GM23248 (cell line): ENCODE measurements at regions not wholly inside any gene's neighbourhood (a gene's known extent, or its start where the extent isn't known, plus 50 kb on each side); places are given as distances from the start of the nearest gene placed in this dataset.

Source experiments
- DNase-seq: peaks from one replicate; pipeline ENCODE4 v3.0.0-alpha.2; 2015
- H2AFZ ChIP-seq: fragments of 200-600 bp; sonication (generic); 2 replicates; pipeline ENCODE4 v1.6.1; 2016; ENCODE audit warnings: antibody characterized with exemption
- H3F3A ChIP-seq: fragments of 200-600 bp; sonication (generic); 2 replicates; pipeline ENCODE4 v1.6.1; 2016; ENCODE audit warnings: mild to moderate bottlenecking, antibody characterized with exemption, mixed run types; ENCODE audit not compliant: insufficient read depth
- H3K27ac ChIP-seq: fragments of 200-600 bp; sonication (generic); 2 replicates; pipeline ENCODE4 v1.5.1; 2016; ENCODE audit warnings: mild to moderate bottlenecking
- H3K27me3 ChIP-seq: fragments of 200-600 bp; sonication (generic); replicated peaks from 2 replicates; pipeline ENCODE4 v1.6.1; 2016; ENCODE audit warnings: mild to moderate bottlenecking; ENCODE audit not compliant: insufficient read depth
- H3K36me3 ChIP-seq: fragments of 200-600 bp; sonication (generic); 2 replicates; pipeline ENCODE4 v1.6.1; 2016; ENCODE audit warnings: low read depth, mild to moderate bottlenecking
- H3K4me1 ChIP-seq: fragments of 200-600 bp; sonication (generic); 2 replicates; pipeline ENCODE4 v1.6.1; 2016; ENCODE audit warnings: mild to moderate bottlenecking; ENCODE audit not compliant: insufficient read depth
- H3K4me2 ChIP-seq: fragments of 200-600 bp; sonication (generic); one replicate; pipeline ENCODE4 v1.6.1; 2016; ENCODE audit warnings: mild to moderate bottlenecking; ENCODE audit not compliant: unreplicated experiment
- H3K4me3 ChIP-seq: fragments of 200-600 bp; sonication (generic); 2 replicates; pipeline ENCODE4 v1.5.1; 2016; ENCODE audit warnings: mild to moderate bottlenecking
- H3K79me2 ChIP-seq: fragments of 200-600 bp; sonication (generic); 2 replicates; pipeline ENCODE4 v1.6.1; 2016; ENCODE audit warnings: mild to moderate bottlenecking; ENCODE audit not compliant: insufficient read depth
- H3K9ac ChIP-seq: fragments of 200-600 bp; sonication (generic); 2 replicates; pipeline ENCODE4 v1.6.1; 2016; ENCODE audit warnings: mild to moderate bottlenecking
- H3K9me2 ChIP-seq: fragments of 200-600 bp; sonication (generic); 2 replicates; pipeline ENCODE4 v1.6.1; 2016; ENCODE audit warnings: mixed run types, mild to moderate bottlenecking, moderate library complexity; ENCODE audit not compliant: insufficient read depth
- H3K9me3 ChIP-seq: fragments of 200-600 bp; sonication (generic); one replicate; pipeline ENCODE4 v1.6.1; 2017; ENCODE audit warnings: low read depth
- H4K20me1 ChIP-seq: fragments of 200-600 bp; sonication (generic); 2 replicates; pipeline ENCODE4 v1.6.0; 2016; ENCODE audit not compliant: insufficient read depth
- EZH2 ChIP-seq: fragments of 200-600 bp; sonication (generic); IDR thresholded peaks from 2 replicates; pipeline ENCODE4 v1.6.1; 2018; ENCODE audit warnings: antibody characterized with exemption, mild to moderate bottlenecking; ENCODE audit not compliant: insufficient read depth, poor library complexity, severe bottlenecking
- EZH2phosphoT487 ChIP-seq: fragments of 200-600 bp; sonication (generic); IDR thresholded peaks from 2 replicates; pipeline ENCODE4 v1.6.1; 2018; ENCODE audit warnings: antibody characterized with exemption, moderate library complexity, mild to moderate bottlenecking, low read depth; ENCODE audit not compliant: insufficient read depth
- WGBS, 2 experiments: methylation state at CpG; one replicate each; pipeline ENCODE4 v1.1.6; 2015 to 2017; ENCODE audit warnings: low lambda C conversion rate in 2 of 2, low coverage in 1 of 2; ENCODE audit errors: missing lambda C conversion rate in 2 of 2; 5-methylcytosine and 5-hydroxymethylcytosine counted together
- in situ Hi-C: fragments of 300-500 bp; cut with MboI; formaldehyde crosslinking; loops from 2 replicates; pipeline ENCODE4 v1.15.0; 2020

DNA sequence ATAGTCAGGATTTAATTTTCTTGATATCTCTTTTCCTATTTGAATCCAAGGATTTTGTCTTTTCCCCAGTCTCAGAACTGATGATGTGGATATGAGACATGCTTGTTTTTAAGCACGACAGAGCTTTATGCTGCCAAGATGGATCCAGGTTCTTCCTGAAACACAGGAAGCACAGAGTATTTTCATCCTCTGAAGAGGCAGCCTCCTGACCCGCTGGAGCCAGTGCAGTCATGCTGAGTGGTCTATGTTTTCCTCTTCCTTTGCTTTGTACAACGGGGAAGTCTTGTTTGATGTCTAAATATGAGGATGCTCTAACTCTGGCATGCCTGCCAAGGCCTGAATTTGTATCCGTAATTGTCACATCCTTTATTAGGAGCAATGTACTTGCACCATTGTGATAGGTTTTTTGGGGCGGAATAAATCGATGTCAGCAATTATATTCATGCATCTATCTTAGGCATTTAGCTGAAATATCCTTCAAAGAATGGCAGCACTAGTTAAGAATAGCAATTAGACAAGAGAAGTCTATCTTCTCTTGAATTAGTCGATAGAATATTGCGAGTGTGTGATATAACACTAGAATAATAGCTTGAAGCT, 407.1 kb upstream of the JAG1 start:
- H3K4me3 ChIP-seq: no peak overlapping the region
- H2AFZ ChIP-seq: no peak overlapping the region
- DNase-seq: no peak
- H3K9me3 ChIP-seq: no peaks in the 10 kb centered on the region
- no peak for TF ChIP-seq EZH2
- no peak for TF ChIP-seq EZH2phosphoT487
- no peaks in the 10 kb centered on the region for H3F3A ChIP-seq
- no peaks in the 10 kb centered on the region for H4K20me1 ChIP-seq
- no peaks in the 10 kb centered on the region for H3K4me1 ChIP-seq
- no peak overlapping the region for H3K9ac ChIP-seq
- WGBS, 2 experiments: 79 to 83% methylated on average over 8 of the region's 8 CpGs
- H3K27me3 ChIP-seq: no peaks in the 10 kb centered on the region
- no peak overlapping the region for H3K27ac ChIP-seq
- in situ Hi-C loops: loop anchor here (25.0 kb wide), 1 partner anchor 456 kb away; no protein-coding TSS in a partner anchor
- H3K36me3 ChIP-seq: no peaks in the 10 kb centered on the region
- peaks cover 9% of the 10 kb centered on the region; the same call in 1 of the 2 replicates for H3K9me2 ChIP-seq
- no peak overlapping the region for H3K4me2 ChIP-seq
- no peaks in the 10 kb centered on the region for H3K79me2 ChIP-seq

DNA sequence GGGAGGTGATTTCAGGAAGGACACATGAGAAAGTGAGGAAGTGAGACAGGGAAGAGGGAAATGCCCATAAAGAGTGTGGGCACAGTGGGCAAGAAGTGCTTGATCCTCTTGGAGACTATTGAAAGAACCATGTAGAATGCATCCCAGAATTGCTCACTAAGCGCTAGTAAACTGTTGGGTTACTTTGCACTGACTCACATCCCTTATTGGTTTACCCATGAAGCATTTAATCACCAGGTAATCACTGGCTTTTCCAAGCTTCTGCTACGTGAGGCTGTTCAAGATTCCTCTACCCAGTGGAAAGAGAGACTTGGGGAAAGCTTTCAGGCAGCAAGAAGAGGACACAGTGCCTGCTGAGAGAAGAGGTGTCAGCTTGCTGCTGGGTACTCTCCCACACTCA, 410.0 kb upstream of the JAG1 start:
- TF ChIP-seq EZH2: no peak
- TF ChIP-seq EZH2phosphoT487: no peak
- Histone ChIP-seq H3K4me1 (no peaks in the 10 kb centered on the region), H3K4me3 (no peak overlapping the region), H3K9me2 (peaks cover 9% of the 10 kb centered on the region; the same call in 1 of the 2 replicates), H3K79me2 (no peaks in the 10 kb centered on the region), H2AFZ (no peak overlapping the region), H3K9ac (no peak overlapping the region), H3K27ac (no peak overlapping the region), H3K9me3 (no peaks in the 10 kb centered on the region), H3K27me3 (no peaks in the 10 kb centered on the region), H3K36me3 (no peaks in the 10 kb centered on the region), H3K4me2 (no peak overlapping the region), H3F3A (no peaks in the 10 kb centered on the region), H4K20me1 (no peaks in the 10 kb centered on the region)
- DNase-seq: no peak
- in situ Hi-C loops: loop anchor here (25.0 kb wide), 1 partner anchor 453 kb away; no protein-coding TSS in a partner anchor
- 67 to 68% methylated on average over 2 of the region's 2 CpGs for WGBS, 2 experiments

DNA sequence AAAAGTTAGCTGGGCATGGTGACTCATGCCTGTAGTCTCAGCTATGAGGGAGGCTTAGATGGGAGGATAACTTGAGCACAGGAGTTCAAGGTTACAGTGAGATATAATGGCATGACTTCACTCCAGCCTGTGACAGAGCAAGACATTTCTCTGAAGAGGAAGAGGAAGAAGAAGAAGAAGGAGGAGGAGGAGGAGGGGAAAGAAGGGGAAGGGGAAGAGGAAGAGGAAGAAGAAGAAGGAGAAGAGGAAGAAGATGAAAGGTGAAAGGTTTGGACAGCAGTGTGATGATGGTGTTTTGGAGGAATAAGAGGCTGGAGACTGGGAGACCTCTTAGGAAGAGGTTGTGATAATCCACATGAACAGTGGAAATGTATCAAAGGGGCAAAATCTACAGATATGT, 410.7 kb upstream of the JAG1 start:
- H3K9ac ChIP-seq: no peak overlapping the region
- no peaks in the 10 kb centered on the region for H3F3A ChIP-seq
- H3K36me3 ChIP-seq: no peaks in the 10 kb centered on the region
- H3K79me2 ChIP-seq: no peaks in the 10 kb centered on the region
- H3K4me1 ChIP-seq: no peaks in the 10 kb centered on the region
- H4K20me1 ChIP-seq: no peaks in the 10 kb centered on the region
- TF ChIP-seq EZH2 (no peak), EZH2phosphoT487 (no peak)
- DNase-seq: no peak
- H3K9me3 ChIP-seq: no peaks in the 10 kb centered on the region
- no peak overlapping the region for H3K4me3 ChIP-seq
- peaks cover 5% of the 10 kb centered on the region; the same call in 1 of the 2 replicates for H3K9me2 ChIP-seq
- in situ Hi-C loops: loop anchor here (25.0 kb wide), 1 partner anchor 453 kb away; no protein-coding TSS in a partner anchor
- H3K4me2 ChIP-seq: no peak overlapping the region
- H3K27ac ChIP-seq: no peak overlapping the region
- H2AFZ ChIP-seq: no peak overlapping the region
- H3K27me3 ChIP-seq: no peaks in the 10 kb centered on the region

DNA sequence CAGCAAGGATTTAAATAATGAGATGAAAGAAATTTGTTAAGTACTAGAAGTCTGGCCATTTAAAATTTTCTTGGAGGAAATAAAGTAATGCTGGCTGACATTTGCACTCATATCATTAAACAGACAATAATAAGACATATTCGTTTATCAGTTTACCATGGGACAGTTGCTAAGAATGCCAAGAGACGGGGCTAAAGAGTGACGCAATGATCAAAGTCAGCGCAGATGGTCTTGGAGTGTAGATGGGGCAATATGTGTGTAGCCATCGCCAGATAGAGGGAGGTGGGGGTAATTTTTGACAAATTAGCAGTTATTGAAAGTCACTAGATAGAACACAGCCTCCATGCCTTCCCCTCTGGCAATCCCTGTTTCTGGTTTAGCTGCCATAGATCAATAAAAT, 413.2 kb upstream of the JAG1 start:
- in situ Hi-C loops: loop anchor here (25.0 kb wide), 1 partner anchor 450 kb away; no protein-coding TSS in a partner anchor
- Histone ChIP-seq H3K79me2 (no peaks in the 10 kb centered on the region), H4K20me1 (no peaks in the 10 kb centered on the region), H3K36me3 (no peaks in the 10 kb centered on the region), H3K4me1 (no peaks in the 10 kb centered on the region), H3K9me2 (peaks cover 3% of the 10 kb centered on the region; the same call in 1 of the 2 replicates), H3K9ac (no peak overlapping the region), H2AFZ (no peak overlapping the region), H3K27ac (no peak overlapping the region), H3K4me3 (no peak overlapping the region), H3K4me2 (no peak overlapping the region), H3K9me3 (no peaks in the 10 kb centered on the region), H3F3A (no peaks in the 10 kb centered on the region), H3K27me3 (no peaks in the 10 kb centered on the region)
- TF ChIP-seq EZH2 (no peak), EZH2phosphoT487 (no peak)
- whole genome bisulfite sequencing, 2 experiments: 24 to 28% methylated on average over 5 of the region's 5 CpGs
- DNase-seq: no peak
